Spleen (tissue), 7 donors: ENCODE measurements at regions not wholly inside any gene's neighbourhood (a gene's known extent, or its start where the extent isn't known, plus 50 kb on each side); places are given as distances from the start of the nearest gene placed in this dataset.

Source experiments
- POLR2A ChIP-seq, 3 donors: fragments of 450-650 bp; IDR thresholded peaks; one replicate each; pipeline ENCODE4 v1.5.1; 2017; ENCODE audit warnings: antibody characterized with exemption in 3 of 3, mild to moderate bottlenecking in 1 of 3
- TF ChIP-seq, protein P1 (sequence below), 11 experiments: fragments of 200-600 bp in 7 of 11; fragments of 450-650 bp in 4 of 11; sonication (generic) in 4 of 11; IDR thresholded peaks in 8 of 11; conservative IDR thresholded peaks in 3 of 11; 1 replicate in 7 of 11; 2 replicates in 4 of 11; pipeline versions ENCODE4 v1.4.0 to v1.8.0; 2016 to 2021; ENCODE audit warnings: antibody characterized with exemption in 11 of 11, inconsistent platforms in 4 of 11, mild to moderate bottlenecking in 1 of 11
- donor health status: DM: no; HTN: no; CAD: no; lungs with moderate emphysema.
- donor health status: DM: no; HTN: no; CAD: no.
- donor health status: DM: no; HTN: no; CAD: no.

DNA sequence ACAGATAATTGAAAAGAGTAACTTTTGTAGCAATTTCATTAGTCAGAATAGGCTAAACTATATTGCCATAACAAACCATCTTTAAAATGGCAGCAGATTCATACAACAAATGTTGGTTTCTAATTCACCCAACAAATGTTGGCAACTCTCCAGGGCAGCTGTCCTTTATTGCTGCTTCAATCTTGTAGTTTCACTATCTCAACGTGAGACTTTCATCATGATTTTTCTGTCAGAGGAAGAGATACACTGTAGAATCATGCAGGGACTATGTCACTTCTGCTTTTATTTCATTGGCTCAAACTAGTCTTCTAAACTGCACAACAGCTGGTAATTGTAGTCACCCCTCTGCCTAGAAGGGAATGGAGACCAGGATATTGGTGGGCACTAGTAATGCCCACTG lies 174.2 kb downstream of the TANC2 start:
- TF ChIP-seq, protein P1, sequence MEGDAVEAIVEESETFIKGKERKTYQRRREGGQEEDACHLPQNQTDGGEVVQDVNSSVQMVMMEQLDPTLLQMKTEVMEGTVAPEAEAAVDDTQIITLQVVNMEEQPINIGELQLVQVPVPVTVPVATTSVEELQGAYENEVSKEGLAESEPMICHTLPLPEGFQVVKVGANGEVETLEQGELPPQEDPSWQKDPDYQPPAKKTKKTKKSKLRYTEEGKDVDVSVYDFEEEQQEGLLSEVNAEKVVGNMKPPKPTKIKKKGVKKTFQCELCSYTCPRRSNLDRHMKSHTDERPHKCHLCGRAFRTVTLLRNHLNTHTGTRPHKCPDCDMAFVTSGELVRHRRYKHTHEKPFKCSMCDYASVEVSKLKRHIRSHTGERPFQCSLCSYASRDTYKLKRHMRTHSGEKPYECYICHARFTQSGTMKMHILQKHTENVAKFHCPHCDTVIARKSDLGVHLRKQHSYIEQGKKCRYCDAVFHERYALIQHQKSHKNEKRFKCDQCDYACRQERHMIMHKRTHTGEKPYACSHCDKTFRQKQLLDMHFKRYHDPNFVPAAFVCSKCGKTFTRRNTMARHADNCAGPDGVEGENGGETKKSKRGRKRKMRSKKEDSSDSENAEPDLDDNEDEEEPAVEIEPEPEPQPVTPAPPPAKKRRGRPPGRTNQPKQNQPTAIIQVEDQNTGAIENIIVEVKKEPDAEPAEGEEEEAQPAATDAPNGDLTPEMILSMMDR (IDR thresholded peaks at IDR 0.05 in 8 of 11, conservative IDR thresholded peaks at IDR 0.05 in 3 of 11): no peak
- TF ChIP-seq POLR2A (IDR thresholded peaks at IDR 0.05): no peak
